Cardiac fibroblast (primary cell): ENCODE measurements at regions not wholly inside any gene's neighbourhood (a gene's known extent, or its start where the extent isn't known, plus 50 kb on each side); places are given as distances from the start of the nearest gene placed in this dataset.
"Not testable (repeated sequence)": the region's sequence is repeated elsewhere in the genome, so short reads cannot be mapped to it uniquely, and the experiment has no call there.

Source experiments
- DNase-seq, 2 donors: peaks; one replicate each; pipeline versions ENCODE4 v3.0.0 to v3.0.0-alpha.2; 2010; ENCODE audit warnings: low read depth in 2 of 2
- H3K4me3 ChIP-seq, 2 donors: replicated peaks in 1 of 2; 1 replicate in 1 of 2; 2 replicates in 1 of 2; pipeline ENCODE4 v1.5.1; 2011; ENCODE audit warnings: low read depth in 2 of 2, low read length in 2 of 2, mild to moderate bottlenecking in 2 of 2, moderate library complexity in 1 of 2
- TF ChIP-seq, protein P1 (sequence below): IDR thresholded peaks from one replicate; pipeline ENCODE4 v1.5.1; 2011; ENCODE audit warnings: low read depth, mild to moderate bottlenecking, low read length, inconsistent platforms

DNA sequence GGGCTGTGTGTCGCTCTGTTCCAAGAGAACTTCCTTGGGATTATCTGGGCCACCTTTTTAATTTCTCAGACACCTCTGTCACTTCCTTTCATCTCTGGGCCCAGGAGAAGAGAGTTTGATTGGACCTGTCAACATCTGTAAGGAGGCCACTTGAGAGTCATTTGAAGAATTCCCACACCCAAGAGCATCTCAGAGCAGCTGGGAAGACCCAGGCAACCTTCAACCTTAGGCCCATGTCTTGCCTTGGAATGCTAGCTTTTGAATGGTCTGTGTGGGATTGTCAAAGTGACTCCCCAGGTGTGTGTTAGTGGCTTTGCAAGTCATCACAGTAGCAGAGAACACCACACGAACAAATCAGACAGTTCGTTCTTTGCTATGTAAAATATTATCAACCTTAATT, 280.3 kb downstream of the CYRIA start:
- DNase-seq: no peak
- no peak overlapping the region for H3K4me3 ChIP-seq
- TF ChIP-seq, protein P1, sequence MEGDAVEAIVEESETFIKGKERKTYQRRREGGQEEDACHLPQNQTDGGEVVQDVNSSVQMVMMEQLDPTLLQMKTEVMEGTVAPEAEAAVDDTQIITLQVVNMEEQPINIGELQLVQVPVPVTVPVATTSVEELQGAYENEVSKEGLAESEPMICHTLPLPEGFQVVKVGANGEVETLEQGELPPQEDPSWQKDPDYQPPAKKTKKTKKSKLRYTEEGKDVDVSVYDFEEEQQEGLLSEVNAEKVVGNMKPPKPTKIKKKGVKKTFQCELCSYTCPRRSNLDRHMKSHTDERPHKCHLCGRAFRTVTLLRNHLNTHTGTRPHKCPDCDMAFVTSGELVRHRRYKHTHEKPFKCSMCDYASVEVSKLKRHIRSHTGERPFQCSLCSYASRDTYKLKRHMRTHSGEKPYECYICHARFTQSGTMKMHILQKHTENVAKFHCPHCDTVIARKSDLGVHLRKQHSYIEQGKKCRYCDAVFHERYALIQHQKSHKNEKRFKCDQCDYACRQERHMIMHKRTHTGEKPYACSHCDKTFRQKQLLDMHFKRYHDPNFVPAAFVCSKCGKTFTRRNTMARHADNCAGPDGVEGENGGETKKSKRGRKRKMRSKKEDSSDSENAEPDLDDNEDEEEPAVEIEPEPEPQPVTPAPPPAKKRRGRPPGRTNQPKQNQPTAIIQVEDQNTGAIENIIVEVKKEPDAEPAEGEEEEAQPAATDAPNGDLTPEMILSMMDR: no peak

DNA sequence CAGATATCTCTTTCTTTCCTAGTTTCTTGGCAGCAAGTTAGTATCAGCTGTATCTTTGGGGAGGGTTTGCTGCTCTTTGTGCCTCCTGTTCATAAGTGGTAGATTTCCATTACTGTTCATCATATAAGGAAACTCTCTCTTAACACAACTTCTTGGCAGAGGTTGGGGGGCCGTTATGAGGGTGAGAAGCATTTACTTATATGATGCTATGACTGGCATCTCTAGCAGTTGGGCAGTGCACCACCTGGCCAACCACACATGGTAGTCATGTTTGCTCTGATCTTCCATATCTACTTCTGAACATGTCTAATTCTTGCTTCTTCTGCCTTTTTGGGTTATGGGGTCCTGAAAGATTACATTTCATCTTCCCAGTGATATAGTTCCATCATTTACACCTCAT, 282.2 kb downstream of the CYRIA start:
- TF ChIP-seq, protein P1: no peak
- no peak overlapping the region for H3K4me3 ChIP-seq
- no peak for DNase-seq

DNA sequence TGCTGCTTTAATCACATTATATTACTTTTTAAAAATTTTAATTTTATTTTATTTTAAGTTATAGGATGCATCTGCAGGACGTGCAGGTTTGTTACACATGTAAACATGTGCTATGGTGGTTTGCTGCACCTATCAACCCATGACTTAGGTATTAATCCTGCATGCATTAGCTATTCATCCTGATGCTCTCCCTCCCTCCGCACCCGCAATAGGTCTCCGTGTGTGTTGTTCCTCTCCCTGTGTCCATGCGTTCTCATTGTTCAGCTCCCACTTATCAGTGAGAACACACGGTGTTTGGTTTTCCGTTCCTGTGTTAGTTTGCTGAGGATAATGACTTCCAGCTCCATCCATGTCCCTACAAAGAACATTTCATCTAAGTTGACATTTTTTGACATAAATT, 283.2 kb downstream of the CYRIA start:
- TF ChIP-seq, protein P1: no peak
- H3K4me3 ChIP-seq: no peak overlapping the region
- no peak for DNase-seq

DNA sequence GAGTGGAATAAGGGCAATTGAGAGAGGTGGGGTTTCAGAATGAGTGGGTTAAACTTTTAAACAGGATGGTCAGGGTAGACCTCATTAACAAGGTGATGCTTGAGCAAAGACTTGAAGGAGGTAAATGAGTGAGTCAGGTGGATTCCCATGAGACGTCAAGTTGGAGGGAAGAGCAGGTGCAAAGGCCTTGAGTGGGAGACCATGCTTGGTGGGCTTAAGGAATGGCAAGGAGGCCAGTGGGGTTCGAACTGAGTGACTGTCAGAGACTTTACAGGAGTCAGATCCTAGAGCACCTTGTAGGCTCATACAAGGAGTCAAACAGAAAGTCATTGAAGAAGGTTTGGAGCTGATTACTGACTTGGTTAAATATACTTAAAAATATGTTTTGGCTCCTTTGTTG, 284.1 kb downstream of the CYRIA start:
- no peak overlapping the region for H3K4me3 ChIP-seq
- no peak for DNase-seq
- TF ChIP-seq, protein P1: no peak

DNA sequence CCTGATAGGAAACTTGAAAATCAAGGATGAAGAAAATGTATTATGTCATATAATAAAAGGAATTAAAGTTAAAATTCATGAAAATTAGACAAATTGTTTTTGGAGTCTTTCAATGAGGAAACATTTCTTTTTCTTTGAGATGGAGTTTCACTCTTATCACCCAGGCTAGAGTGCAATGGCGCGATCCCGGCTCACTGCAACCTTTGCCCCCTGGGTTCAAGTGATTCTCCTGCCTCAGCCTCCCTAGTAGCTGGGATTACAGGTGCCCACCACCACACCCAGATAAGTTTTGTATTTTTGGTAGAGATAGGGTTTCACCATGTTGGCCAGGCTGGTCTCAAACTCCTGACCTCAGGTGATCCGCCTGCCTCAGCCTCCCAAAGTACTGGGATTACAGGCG, 285.7 kb downstream of the CYRIA start:
- DNase-seq, H3K4me3 ChIP-seq: not testable (repeated sequence)

DNA sequence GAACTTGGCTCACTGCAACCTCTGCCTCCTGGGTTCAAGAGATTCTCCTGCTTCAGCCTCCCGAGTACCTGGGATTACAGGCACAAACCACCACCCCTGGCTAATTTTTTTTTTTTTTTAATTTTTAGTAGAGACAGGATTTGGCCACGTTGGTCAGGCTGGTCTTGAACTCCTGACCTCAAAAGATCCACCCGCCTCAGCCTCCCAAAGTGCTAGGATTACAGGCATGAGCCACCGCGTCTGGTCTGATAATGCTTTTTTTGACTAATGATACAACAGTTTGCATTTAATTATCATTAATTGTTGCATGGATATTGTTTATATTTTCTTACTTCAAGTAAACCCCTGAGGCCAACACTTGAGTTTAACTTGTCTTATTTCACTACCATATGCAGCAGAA, 286.6 kb downstream of the CYRIA start:
- not testable (repeated sequence) for DNase-seq, H3K4me3 ChIP-seq

DNA sequence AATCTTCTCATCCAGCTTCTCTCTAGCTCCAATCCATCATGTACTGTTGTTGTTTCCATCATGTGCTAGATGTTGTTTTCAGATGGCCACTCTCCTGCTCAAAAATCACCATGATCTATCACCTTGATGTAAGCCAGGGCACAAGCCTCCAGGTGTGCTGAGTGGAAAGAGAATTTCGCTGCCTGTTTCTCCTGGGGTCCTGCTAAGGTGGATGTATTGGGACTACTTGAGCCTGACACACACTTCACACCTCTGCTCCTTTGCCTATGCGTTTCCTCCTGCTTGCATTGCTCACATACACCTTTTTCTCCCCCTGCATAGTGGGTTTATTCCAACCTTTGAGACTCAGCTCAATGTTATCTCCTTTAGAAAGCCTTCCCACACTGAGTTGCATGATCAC, 287.6 kb downstream of the CYRIA start:
- no peak overlapping the region for H3K4me3 ChIP-seq
- DNase-seq: no peak
- TF ChIP-seq, protein P1: no peak

DNA sequence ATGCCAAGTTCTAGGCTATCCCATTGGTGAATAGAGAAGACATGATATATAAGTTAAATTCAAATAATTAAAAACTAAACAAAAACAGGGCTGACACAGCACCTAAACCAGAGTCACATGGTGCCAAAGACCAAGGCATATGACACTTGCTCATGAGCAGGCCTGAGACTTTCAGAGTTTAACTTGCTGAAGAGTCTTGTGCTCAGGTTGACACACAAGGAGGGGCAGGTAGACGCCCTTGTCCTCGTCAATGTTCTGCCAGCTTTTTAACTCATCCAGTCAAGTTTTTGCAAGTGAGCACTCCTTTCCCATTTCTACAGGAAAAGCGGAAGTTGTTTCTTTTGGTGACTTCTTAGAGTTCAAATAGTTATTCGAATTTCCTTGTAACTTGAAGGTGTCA, 289.7 kb downstream of the CYRIA start:
- TF ChIP-seq, protein P1: no peak
- no peak for DNase-seq
- no peak overlapping the region for H3K4me3 ChIP-seq
